ENCODE measurements at regions not wholly inside any gene's neighbourhood (a gene's known extent, or its start where the extent isn't known, plus 50 kb on each side); places are given as distances from the start of the nearest gene placed in this dataset.
"Not testable (repeated sequence)": the region's sequence is repeated elsewhere in the genome, so short reads cannot be mapped to it uniquely, and the experiment has no call there.

DNA sequence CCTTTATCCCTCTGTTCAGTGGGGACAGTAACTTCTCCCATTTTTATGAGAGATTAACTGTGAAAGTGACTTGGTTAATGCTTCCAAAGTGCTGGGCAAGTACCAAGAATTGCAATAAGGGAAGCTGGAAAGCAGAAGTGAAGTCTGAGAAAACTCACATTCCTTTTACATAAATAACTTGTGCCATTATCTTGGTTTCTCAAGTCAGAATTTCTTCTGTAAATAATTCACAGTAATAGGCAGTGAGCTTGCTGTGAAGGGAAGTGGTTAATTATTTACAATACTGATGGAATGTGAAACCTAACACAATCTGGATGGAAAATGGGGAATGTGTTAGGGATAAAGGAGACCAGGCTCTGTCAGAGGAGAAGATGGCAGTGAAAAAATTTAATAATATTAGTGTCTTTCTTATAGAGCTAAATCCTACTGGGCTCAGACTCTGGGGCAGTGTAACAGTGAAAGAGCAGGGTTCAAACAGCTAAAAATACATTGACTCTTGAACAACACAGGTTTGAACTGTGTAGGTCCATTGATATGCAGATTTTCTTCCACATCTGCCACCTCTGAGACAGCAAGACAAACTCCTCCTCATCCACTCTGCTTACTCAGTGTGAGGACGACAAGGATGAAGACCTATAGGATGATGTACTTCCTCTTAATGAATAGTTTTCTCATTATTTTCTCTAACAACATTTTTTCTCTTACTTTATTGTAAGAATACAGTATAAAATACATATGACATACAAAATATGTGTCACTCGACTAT, 251.5 kb upstream of the ISX start:
- TF ChIP-seq CTCF (IDR thresholded peaks at IDR 0.05; ENCODE audit: extremely low read depth, missing control alignments): no peak
- no peak for DNase-seq (ENCODE audit: low spot score)

GRCh38 chr22:34829485-34829884, 236.5 kb upstream of the ISX start:
- DNase-seq (ENCODE audit: low spot score): no peak
- no peak for TF ChIP-seq CTCF (IDR thresholded peaks at IDR 0.05; ENCODE audit: extremely low read depth, missing control alignments)

DNA sequence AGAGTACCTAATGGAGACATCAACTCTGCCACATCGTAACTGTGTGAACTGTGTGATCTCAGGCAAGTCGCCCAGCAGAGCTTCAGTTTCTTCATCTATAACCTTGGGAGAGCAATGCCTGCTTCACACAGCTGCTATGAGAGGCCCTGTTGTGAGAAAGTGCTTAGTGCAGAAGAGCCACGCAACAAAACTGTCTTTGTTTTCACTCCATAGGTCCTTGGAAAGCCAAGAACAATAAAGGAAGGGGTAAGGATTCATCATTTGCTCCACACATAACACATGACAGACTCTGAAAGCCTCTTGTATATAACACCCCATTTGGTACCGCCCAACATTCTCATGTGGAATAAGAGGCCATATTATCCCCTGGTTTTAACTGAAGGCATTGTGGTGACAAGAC, 231.9 kb upstream of the ISX start:
- no peak for DNase-seq (ENCODE audit: low spot score)
- TF ChIP-seq CTCF (IDR thresholded peaks at IDR 0.05; ENCODE audit: extremely low read depth, missing control alignments): no peak

DNA sequence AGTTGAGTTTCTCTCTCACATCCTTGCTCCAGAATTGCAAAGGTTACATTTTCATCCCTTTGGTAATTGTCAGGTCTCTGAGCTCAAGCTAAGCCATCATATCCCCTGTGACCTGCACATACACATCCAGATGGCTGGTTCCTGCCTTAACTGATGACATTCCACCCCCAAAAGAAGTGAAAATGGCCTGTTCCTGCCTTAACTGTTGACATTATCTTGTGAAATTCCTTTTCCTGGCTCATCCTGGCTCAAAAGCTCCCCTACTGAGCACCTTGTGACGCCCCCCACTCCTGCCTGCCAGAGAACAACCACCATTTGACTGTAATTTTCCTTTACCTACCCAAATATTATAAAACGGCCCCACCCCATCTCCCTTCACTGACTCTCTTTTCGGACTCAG, 231.4 kb upstream of the ISX start:
- DNase-seq (ENCODE audit: low spot score): not testable (repeated sequence)

- TF ChIP-seq CTCF (IDR thresholded peaks at IDR 0.05; ENCODE audit: extremely low read depth, missing control alignments): no peak
These were observed 224.6 kb upstream of the ISX start for GRCh38 chr22:34841331-34841771.

DNA sequence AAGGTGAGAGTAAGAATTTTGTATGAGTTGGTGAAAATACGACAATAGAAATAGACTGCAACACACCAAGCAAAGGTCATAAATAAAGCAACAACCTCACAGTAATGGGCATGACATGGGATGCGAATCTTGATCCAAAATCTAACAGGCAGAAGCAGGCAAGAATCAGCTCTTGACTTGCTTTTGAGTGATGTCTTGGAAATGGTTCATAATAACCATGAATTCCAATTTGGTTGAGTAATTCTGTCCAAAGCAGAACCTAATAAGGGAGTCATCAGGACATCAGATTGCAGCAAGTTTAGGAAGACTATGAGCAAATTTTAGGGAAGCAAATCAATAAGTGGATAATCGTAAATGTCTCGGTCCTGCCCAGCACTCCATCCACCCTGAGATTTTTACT, 224.0 kb upstream of the ISX start:
- TF ChIP-seq CTCF (IDR thresholded peaks at IDR 0.05; ENCODE audit: extremely low read depth, missing control alignments): no peak
- no peak for DNase-seq (ENCODE audit: low spot score)

More at GRCh38 chr22:34841331-34841771, 224.6 kb upstream of the ISX start:
- no peak for DNase-seq (ENCODE audit: low spot score)

- no peak for DNase-seq (ENCODE audit: low spot score)
- TF ChIP-seq CTCF (IDR thresholded peaks at IDR 0.05; ENCODE audit: extremely low read depth, missing control alignments): no peak
These were observed 223.3 kb upstream of the ISX start for GRCh38 chr22:34842630-34843029.

GRCh38 chr22:34843743-34844142, 222.2 kb upstream of the ISX start:
- not testable (repeated sequence) for DNase-seq (ENCODE audit: low spot score)

Data from GM20000 (cell line).